ENCODE measurements at regions not wholly inside any gene's neighbourhood (a gene's known extent, or its start where the extent isn't known, plus 50 kb on each side); places are given as distances from the start of the nearest gene placed in this dataset.

DNA sequence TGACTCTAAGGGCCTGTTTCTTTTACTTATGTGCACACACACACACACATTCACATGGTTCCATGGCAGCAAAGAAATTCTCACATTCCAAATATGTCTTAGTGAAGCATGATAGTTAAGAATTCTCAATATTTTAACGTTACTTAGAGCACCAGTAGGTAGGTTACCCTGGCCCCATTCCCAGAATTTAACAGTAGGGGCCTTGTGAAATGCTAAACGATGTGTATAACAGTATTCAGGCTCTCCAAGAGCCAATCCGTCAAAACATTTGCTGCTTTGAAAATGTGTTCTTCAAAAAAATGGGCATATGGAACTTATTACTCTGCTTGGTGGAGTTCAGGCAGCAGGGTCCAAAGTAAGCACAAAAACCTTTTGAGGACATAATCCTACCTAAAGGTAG lies 93.7 kb upstream of the DAB2 start:
- no peak for DNase-seq (ENCODE audit: low read depth in 3 of 3)

DNA sequence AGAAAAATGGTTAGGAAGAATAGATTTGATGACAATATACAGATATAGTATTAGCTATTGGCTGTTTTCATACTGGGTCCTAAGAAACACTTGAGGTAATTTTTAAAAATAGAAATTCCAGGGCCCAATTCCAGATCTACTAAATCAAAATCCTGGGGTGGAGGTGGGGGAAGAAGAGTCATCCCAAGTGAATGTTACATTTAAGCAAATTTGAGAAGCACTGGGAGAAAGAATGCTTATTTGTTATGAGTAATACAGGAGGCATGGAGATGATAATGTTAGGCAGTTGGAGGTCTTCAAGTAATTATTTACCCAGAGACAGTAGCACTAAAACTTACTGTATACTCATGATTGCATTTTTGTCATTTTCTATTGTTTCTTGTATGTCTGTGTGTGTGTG lies 93.0 kb upstream of the DAB2 start:
- no peak for DNase-seq (ENCODE audit: low read depth in 3 of 3)

DNA sequence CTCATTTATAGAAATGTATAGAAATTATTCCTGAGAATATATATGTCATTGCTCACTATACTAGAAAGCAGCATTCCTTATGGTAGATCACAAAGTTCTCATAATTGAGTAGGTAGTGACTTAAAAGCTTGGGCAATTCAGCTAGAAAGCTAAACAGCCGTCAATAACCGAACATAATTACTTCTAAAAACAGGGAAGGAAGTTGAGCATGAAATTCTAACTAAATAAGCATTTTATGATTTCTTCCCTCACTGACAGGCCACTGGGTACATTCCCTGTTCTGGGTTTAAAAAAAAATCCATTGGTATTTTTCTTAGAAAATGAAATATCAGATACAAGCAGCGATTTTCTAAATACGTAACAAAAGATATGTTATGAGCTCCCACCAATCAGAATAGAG lies 91.1 kb upstream of the DAB2 start:
- DNase-seq (ENCODE audit: low read depth in 3 of 3), result no peak

DNA sequence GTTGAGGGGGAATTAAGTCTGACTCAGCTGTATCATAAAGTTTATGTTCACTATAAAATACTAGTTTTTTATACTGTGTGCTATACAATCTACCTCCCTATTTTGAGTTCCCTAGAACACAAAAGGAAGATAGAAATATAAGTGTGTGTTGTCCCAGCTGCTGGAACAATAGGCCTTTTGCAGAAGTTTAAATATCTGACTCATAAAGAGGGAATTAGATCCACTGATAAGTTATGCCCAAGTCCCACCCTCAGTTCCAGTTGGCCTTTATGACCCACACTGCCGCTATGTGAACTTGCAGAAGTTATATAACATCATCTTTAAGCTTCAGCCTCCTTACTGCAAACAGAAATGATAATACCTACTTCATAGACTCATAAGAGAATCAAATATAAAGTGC lies 88.5 kb upstream of the DAB2 start:
- no peak for DNase-seq (ENCODE audit: low read depth in 3 of 3)

DNA sequence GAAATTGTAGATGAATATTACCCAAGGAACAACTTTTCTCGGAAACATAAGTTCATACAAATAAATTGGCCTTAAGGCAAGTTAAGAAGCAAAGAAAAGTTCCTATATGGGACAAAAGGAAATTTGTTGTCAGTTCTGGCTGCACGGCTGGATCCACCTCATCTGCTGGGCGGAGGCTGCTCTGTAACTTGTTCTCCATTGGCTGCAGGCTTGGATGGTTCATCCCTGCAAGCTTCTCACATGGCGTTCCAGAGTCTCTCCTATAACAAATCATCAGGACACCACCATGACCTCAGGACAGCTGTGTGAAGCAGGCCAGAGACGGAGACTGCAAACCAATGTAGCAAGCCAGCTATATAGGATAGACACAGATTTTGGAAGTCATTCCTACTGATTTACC lies 81.4 kb upstream of the DAB2 start:
- DNase-seq (ENCODE audit: low read depth in 3 of 3), result no peak

DNA sequence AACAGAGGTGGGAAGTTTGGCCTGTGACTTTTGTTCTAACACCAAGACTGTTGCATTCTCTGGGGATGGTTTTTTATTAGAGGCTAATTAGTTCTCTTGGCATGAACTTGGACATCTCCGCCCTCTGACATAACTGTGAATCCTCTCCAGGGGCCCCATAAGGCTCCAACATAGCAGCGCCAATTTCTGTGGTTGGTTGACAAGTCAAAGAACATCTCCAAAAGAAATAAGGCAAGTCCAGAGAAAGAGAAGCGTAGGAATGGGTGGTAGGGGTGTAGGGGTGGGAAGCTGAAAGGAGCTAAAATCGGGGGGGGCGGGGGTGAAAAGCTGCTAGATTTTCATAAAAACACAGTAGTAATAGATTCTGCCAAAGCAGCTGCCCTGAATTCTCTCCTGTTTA lies 81.0 kb upstream of the DAB2 start:
- DNase-seq (ENCODE audit: low read depth in 3 of 3), result no peak

DNA sequence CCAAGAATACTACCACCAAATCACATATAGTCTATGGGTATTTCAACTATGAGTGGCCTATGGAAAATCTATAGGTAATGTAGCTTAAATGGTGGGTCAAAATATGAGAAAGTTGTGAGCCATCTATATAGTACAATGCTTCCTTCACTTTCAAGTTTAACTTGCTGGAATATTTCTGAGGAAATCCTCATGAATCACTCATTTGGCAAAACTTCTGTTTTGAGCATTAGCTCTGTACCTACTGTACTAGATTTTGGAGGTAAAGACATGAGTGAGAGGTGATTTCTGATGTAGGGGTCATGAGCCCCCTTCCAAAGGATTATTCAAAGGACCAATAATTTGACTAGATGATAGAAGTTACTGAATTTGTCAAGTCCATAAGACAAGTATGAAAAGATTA lies 80.6 kb upstream of the DAB2 start:
- DNase-seq (ENCODE audit: low read depth in 3 of 3), result no peak

DNA sequence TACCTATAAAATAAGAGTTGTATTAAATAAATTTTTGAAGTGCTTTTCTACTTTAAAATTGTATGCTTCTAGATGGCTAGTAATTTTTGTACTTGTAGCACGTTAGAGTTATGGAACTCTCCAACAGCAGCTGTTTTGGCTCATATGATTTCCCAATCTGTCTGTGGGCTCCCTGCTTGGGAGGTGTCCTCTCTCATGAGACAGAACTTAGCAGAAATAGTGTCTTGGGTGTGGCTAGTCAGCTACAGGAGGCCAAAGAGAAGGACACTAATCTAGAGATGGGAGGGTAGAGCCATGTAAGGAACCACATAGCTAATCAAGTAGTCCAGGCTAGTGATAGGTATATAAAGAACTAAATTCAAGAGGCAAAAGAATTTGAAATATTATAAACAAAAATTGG lies 78.4 kb upstream of the DAB2 start:
- DNase-seq (ENCODE audit: low read depth in 3 of 3), result no peak

DNA sequence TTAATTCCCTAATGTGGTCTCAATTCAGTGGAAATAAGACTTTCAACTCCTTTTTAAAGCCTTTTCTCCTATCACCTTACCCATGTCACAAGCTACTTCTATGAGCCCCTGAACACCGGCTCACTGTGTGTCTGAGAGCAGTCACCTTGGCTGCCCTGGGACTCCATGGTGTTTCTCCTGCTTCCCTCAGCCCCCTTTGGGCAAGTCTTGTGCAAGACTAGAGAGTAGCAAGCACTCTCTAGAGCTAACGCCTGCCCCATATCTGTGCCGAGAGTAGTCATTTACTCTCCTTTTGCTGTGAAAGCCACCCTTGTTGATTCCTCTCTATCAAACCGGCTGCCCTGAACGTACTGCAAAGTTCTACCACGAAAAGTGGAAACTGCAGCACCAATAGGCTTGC lies 77.9 kb upstream of the DAB2 start:
- no peak for DNase-seq (ENCODE audit: low read depth in 3 of 3)

DNA sequence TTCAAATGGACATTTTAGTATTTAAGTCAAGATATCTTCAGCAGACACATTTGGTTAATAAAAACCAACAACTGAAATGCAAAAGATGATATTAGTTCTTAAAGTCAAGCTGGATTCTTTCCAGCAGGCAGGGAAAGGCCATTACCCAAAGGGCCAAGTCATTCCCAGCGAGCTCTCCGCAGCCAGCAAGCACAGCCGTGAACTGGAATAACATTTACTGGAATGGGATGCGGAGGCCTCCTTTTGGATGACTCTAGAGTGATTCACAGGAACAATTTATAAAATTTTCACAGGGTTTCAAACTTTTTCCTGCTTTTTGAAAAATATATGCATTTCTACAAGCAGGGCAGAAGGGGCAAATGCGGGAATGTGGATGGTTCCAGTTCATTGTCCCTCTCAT lies 76.6 kb upstream of the DAB2 start:
- DNase-seq (ENCODE audit: low read depth in 3 of 3), result no peak

DNA sequence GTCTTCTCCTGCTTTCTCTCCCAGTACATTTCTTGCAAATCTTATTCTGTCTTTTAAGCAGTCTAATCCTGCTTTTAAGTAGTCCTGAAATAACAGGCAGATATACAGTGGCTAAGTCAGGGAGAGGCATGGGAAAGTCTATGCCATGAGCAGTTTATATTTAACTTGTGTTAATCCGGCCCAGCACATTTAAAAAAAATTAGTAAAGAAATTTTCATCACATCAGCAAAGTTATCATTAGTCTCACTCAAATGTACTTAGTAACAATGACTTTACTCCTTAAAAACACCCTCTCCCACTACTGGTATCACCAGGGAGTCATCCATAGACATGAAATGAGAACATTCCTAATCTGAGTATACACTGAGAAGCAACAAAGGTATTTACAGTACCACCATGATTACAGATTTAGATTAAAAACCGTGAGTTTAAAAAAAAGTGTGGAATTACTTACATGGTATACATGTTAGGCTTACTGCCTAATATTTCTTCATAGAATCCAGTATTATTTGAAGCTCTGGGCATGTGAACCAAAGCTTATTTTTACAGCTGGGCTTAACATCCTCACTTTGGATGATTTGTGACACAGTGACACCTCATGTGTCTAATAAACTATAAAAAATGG lies 75.9 kb upstream of the DAB2 start:
- DNase-seq (ENCODE audit: low read depth in 3 of 3), result no peak

DNA sequence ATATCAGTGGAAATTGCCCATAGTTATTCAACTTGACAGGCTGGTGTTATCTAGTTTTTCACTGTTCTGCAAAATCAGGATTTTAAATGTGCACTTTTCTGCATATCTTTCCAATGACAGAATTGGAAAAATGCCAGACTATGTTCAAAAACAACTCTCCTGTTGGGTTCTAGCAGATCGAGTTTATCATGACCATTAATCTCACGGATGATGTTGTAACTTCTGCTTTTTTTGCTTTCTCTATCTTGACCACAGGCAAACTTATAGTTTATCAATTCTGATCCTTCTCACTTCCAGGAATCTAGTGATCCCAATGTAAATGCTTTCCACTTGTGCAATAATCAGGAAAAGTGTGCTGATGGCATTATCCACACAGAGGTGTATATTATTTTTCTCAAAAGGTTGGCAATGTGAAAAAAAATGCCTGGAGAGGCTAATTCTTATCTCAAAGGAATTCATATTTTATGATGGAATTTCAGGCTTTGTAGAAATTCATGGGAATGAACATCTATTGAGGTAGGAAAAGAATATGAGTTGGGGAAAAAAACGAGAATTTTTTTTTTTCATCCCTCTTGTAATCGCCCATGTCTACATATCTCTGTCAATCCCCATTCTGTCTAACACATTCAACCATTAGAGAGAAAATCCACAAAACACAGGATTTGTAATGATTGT lies 73.6 kb upstream of the DAB2 start:
- no peak for DNase-seq (ENCODE audit: low read depth in 3 of 3)

DNA sequence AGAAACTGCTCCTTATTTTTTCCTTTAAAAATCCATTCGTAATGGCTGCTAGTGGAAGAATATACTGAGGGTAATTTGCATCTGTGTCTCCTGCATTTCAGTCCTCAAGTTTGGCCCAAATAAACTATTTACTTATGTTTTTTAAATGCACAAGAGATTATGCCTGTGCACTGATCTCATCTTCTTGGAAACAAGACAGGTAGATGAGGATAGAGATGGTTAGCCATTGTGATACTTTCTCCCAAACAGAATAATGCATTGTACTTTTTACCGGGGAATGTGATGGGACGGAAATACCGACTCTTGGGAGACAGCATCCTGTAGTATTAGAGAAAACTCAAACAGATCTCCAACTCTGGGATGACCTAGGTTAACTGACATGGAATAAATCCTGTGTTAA lies 72.5 kb upstream of the DAB2 start:
- DNase-seq (ENCODE audit: low read depth in 3 of 3), result no peak

DNA sequence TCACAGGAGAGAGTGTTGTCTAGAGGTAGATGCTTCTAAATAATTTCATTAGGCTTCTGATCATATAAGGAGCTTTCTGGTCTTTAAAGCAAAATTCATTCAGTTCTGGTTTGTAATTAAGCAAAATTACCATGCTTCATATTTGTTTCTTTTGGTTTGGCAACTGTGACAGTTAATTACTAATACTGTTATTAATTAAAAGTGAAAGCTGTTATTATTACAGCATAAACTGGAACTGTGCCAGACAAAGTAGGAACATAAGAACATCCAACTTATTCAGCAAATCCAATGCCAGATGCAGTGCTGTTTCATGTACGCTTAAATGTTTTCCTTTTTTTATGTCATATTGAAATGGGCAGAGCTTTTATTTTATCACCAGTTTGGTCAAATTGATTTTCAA lies 70.4 kb upstream of the DAB2 start:
- DNase-seq (ENCODE audit: low read depth in 3 of 3), result no peak

DNA sequence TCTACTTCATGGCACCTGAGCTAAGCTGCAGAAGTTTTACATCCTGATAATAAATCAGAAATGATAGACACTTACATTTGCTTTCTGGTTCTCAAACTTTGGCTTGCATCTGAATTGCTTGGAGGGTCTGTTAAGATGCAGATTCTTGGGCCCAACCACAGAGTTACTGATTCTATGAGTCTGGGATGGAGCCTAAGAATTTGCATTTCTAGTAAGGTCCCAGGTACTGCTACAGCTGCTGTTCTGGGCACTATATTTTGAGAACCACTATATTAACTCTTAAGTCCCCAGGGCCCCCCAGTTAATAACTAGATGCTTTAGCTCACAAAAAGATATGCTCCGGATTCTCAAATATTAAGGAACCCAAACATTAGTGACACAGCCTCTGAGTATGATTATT lies 69.8 kb upstream of the DAB2 start:
- DNase-seq (ENCODE audit: low read depth in 3 of 3), result no peak

DNA sequence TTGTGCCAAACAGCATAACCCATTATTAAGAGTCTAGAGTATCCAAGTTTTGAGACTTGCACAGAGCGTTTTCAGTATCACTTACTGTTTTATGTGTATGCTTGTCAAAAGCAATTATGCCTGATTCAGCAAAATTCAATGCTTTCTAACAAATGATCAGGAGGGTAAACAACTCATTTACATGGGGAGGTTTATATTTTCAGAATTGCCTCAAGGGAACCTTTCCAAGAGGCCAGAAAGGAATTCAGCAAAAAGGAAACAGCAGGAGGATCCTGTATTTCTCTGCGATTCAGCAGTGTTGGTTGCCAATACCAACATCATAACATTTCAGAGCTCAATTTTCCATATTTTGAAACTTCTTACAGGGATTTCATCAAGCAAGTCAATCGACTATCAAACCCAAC lies 69.3 kb upstream of the DAB2 start:
- DNase-seq (ENCODE audit: low read depth in 3 of 3), result no peak

DNA sequence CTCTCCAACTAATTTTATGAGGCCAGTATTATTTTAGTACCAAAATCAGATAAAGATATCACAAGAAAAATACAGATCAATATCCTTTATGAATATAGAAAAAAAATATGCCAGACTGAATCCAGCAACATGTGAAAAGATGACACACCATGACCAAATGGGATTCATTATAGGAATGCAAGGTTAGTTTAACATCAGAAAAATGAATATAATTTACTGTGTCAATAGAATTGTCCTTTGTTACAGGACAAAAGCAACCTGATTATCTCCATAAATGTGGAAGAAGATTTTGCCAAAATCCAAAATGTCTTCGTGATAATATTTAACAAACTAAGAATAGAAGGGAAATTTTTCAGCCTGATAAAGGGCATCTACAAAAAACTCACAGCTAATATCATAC lies 66.4 kb upstream of the DAB2 start:
- DNase-seq (ENCODE audit: low read depth in 3 of 3), result no peak

DNA sequence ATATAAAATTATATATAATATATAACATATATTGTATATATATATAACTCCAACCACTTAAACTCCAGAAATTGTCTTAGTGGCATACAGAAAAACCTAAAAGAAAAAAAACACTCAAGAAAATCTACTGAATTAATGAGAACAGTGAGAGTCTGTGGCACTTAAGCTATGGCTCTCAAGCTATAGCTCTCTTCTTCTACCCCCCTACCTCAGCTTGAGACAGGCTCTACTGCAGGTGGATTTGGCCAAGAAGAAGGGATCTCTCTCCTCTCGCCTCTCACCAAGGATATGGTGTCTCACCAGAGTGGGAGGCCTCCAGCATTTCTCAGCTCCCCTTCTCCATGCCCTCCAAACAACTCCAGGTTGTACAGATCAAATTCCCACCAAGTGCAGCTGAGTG lies 64.5 kb upstream of the DAB2 start:
- no peak for DNase-seq (ENCODE audit: low read depth in 3 of 3)

DNA sequence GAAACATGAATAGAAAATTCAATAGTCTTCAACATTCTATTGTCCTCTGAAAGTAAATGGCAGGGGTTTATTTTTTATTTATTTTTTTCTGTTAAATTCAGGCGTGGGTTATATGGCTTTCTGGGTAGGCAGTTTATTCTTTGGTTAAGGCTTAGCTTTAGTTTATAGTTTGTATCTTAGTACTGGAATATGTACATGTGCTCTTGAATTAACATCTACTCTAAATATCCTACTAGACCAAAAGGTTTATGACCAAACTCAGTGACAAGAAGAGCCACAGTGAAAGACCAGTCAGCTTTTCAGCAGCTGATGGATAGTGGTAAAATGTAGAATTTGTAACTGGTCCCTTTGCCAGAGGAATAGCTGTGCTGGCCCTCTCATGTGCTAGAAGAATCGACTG lies 62.0 kb upstream of the DAB2 start:
- DNase-seq (ENCODE audit: low read depth in 3 of 3), result no peak

DNA sequence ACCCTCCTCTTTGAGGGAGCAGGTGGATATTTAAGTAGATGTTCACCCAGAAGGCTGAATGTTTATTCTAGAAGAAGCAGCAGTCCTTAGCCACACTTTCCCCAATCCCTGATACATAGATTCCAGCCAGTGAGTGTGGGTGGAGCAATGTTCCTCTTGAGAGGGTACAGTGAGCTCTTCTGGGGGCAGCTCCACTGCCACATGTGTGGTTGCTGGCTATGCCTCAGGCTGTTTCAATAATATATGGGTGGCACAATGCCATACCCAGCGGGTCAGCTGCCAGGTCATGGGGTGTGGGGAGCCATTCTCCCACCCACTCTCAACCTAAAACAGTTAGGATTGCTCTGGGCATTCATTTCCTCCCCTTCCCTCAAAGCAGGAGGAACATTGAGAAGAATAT lies 61.6 kb upstream of the DAB2 start:
- DNase-seq (ENCODE audit: low read depth in 3 of 3), result no peak

DNA sequence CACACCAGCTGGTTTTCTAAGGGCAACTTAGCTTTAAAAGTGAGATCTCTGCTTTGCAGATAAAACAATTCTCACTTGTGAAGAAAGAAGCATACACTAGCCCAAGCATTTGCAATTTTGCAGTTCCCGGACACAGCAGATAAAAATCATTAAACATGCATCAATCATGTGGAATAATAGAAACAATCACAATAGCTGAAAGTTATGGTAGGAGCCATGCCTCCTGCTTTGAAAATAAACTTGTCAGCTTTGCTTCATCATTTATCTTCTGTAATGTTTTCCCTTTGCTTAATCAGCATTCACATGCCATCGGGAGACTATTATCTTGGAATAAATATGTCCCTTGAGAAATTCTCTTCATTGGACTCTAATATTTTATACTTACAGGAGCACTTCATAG lies 60.3 kb upstream of the DAB2 start:
- DNase-seq (ENCODE audit: low read depth in 3 of 3), result no peak

DNA sequence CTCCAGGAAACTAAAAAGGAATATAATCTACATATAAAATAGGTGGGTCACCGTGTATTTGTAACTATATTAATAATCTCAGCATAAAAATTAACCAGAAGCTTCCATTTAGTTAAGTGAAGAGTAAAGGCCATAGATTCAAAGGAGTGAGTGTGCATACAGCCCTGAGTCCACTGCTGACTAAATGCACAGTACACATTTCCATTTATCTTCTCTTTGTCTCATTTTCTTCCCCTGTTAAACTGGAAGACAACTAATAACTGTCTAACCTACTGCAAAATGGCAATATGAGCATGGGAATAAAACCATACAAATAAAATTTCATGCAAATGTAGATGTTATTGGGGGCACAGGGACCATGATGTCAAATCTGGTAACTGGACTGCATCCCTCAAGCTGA lies 59.9 kb upstream of the DAB2 start:
- DNase-seq (ENCODE audit: low read depth in 3 of 3), result no peak

DNA sequence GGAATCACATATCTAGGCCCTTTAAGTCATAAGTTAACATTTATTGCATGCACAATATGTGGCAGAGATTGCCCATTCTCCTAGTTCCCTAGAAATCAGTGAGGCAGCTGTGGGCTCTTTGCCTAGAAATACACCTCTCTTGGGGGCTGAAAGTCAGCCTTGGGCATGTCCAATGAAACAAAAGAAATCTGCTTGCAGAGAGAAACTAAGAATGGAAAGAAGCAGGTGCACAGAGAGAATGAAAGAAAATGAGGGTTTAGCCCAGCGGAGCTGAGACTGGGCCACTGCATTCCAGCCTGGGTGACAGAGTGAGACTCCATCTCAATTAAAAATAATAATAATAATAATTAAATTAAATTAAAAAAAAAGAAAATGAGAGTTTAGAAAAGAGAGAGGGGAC lies 57.3 kb upstream of the DAB2 start:
- DNase-seq (ENCODE audit: low read depth in 3 of 3), result no peak

DNA sequence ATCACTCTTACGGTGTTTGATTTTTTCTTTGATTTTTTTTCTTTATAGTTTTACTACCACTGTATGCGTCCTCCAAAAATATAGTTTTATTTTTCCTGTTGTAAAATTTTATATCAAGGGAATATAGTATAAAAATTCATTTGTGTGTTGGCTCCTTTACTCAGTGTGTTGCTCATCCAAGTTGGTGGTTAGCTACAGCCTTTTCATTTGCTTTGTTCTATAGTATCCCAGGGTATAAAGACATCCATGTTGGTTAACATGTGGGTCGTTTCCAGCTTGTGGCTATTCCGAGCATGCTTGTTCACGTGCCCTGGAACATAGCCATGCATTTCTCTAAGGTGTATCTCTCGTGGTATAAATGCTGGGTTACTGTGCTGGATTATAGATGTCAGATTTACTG lies 54.8 kb upstream of the DAB2 start:
- DNase-seq (ENCODE audit: low read depth in 3 of 3), result no peak
